ENCODE measurements at regions not wholly inside any gene's neighbourhood (a gene's known extent, or its start where the extent isn't known, plus 50 kb on each side); places are given as distances from the start of the nearest gene placed in this dataset.

GRCh38 chr2:106572541-106573450 lies 85.6 kb downstream of the CD8B2 start:
- H3K27me3 ChIP-seq (ENCODE audit: insufficient read depth, low read length), result no peaks in the 10 kb centered on the region
- H3K4me1 ChIP-seq (ENCODE audit: insufficient read depth, low read length), result no peaks in the 10 kb centered on the region
- H3K9me3 ChIP-seq (ENCODE audit: low read depth, low read length), result no peaks in the 10 kb centered on the region
- H3K4me3 ChIP-seq (ENCODE audit: low read length), result no peak overlapping the region

- Histone ChIP-seq H3K27me3 (ENCODE audit: insufficient read depth, low read length) (no peaks in the 10 kb centered on the region), H3K4me3 (ENCODE audit: low read length) (no peak overlapping the region), H3K9me3 (ENCODE audit: low read depth, low read length) (no peaks in the 10 kb centered on the region), H3K4me1 (ENCODE audit: insufficient read depth, low read length) (no peaks in the 10 kb centered on the region)
Measured at GRCh38 chr2:106573773-106574172, 86.6 kb downstream of the CD8B2 start.

GRCh38 chr2:106575955-106576354 lies 88.8 kb downstream of the CD8B2 start:
- no peaks in the 10 kb centered on the region for H3K4me1 ChIP-seq (ENCODE audit: insufficient read depth, low read length)

GRCh38 chr2:106577255-106577651 lies 90.1 kb downstream of the CD8B2 start:
- Histone ChIP-seq H3K27me3 (ENCODE audit: insufficient read depth, low read length) (peaks cover 16% of the 10 kb centered on the region), H3K4me3 (ENCODE audit: low read length) (no peak overlapping the region), H3K9me3 (ENCODE audit: low read depth, low read length) (no peaks in the 10 kb centered on the region), H3K4me1 (ENCODE audit: insufficient read depth, low read length) (peaks cover 5% of the 10 kb centered on the region)

More at GRCh38 chr2:106575955-106576354, 88.8 kb downstream of the CD8B2 start:
- Histone ChIP-seq H3K27me3 (ENCODE audit: insufficient read depth, low read length) (peaks cover 4% of the 10 kb centered on the region), H3K4me3 (ENCODE audit: low read length) (no peak overlapping the region), H3K9me3 (ENCODE audit: low read depth, low read length) (no peaks in the 10 kb centered on the region)

- Histone ChIP-seq H3K4me3 (ENCODE audit: low read length) (no peak overlapping the region), H3K4me1 (ENCODE audit: insufficient read depth, low read length) (peaks cover 8% of the 10 kb centered on the region), H3K27me3 (ENCODE audit: insufficient read depth, low read length) (peaks cover 21% of the 10 kb centered on the region), H3K9me3 (ENCODE audit: low read depth, low read length) (no peaks in the 10 kb centered on the region)
Measured at GRCh38 chr2:106579750-106580197, 92.6 kb downstream of the CD8B2 start.

GRCh38 chr2:106580241-106580640 lies 93.1 kb downstream of the CD8B2 start:
- peaks cover 8% of the 10 kb centered on the region for H3K4me1 ChIP-seq (ENCODE audit: insufficient read depth, low read length)
- H3K9me3 ChIP-seq (ENCODE audit: low read depth, low read length), result no peaks in the 10 kb centered on the region
- peaks cover 21% of the 10 kb centered on the region for H3K27me3 ChIP-seq (ENCODE audit: insufficient read depth, low read length)
- no peak overlapping the region for H3K4me3 ChIP-seq (ENCODE audit: low read length)

GRCh38 chr2:106581328-106581727 lies 94.2 kb downstream of the CD8B2 start:
- H3K9me3 ChIP-seq (ENCODE audit: low read depth, low read length), result no peaks in the 10 kb centered on the region
- peaks cover 21% of the 10 kb centered on the region for H3K27me3 ChIP-seq (ENCODE audit: insufficient read depth, low read length)
- H3K4me1 ChIP-seq (ENCODE audit: insufficient read depth, low read length), result peaks cover 8% of the 10 kb centered on the region
- H3K4me3 ChIP-seq (ENCODE audit: low read length), result no peak overlapping the region

- H3K4me3 ChIP-seq (ENCODE audit: low read length), result peak overlapping the region; percentile 33
- peaks cover 8% of the 10 kb centered on the region for H3K4me1 ChIP-seq (ENCODE audit: insufficient read depth, low read length)
- H3K27me3 ChIP-seq (ENCODE audit: insufficient read depth, low read length), result peaks cover 21% of the 10 kb centered on the region
- H3K9me3 ChIP-seq (ENCODE audit: low read depth, low read length), result no peaks in the 10 kb centered on the region
Measured at GRCh38 chr2:106581755-106582147, 94.6 kb downstream of the CD8B2 start.

GRCh38 chr2:106582148-106583143 lies 95.3 kb downstream of the CD8B2 start:
- peak overlapping the region; percentile 33 for H3K4me3 ChIP-seq (ENCODE audit: low read length)
- H3K9me3 ChIP-seq (ENCODE audit: low read depth, low read length), result no peaks in the 10 kb centered on the region
- peaks cover 21% of the 10 kb centered on the region for H3K27me3 ChIP-seq (ENCODE audit: insufficient read depth, low read length)
- peaks cover 8% of the 10 kb centered on the region for H3K4me1 ChIP-seq (ENCODE audit: insufficient read depth, low read length)

- no peaks in the 10 kb centered on the region for H3K9me3 ChIP-seq (ENCODE audit: low read depth, low read length)
Measured at GRCh38 chr2:106584304-106584954, 97.3 kb downstream of the CD8B2 start.

GRCh38 chr2:106596844-106597243 lies 109.7 kb downstream of the CD8B2 start:
- H3K4me1 ChIP-seq (ENCODE audit: insufficient read depth, low read length), result no peaks in the 10 kb centered on the region
- H3K9me3 ChIP-seq (ENCODE audit: low read depth, low read length), result no peaks in the 10 kb centered on the region
- no peaks in the 10 kb centered on the region for H3K27me3 ChIP-seq (ENCODE audit: insufficient read depth, low read length)
- H3K4me3 ChIP-seq (ENCODE audit: low read length), result no peak overlapping the region

More at GRCh38 chr2:106584304-106584954, 97.3 kb downstream of the CD8B2 start:
- Histone ChIP-seq H3K4me3 (ENCODE audit: low read length) (no peak overlapping the region), H3K27me3 (ENCODE audit: insufficient read depth, low read length) (peaks cover 21% of the 10 kb centered on the region), H3K4me1 (ENCODE audit: insufficient read depth, low read length) (peaks cover 8% of the 10 kb centered on the region)

GRCh38 chr2:106599540-106599939 lies 112.4 kb downstream of the CD8B2 start:
- H3K9me3 ChIP-seq (ENCODE audit: low read depth, low read length), result no peaks in the 10 kb centered on the region
- no peaks in the 10 kb centered on the region for H3K4me1 ChIP-seq (ENCODE audit: insufficient read depth, low read length)
- no peaks in the 10 kb centered on the region for H3K27me3 ChIP-seq (ENCODE audit: insufficient read depth, low read length)
- H3K4me3 ChIP-seq (ENCODE audit: low read length), result no peak overlapping the region

GRCh38 chr2:106602042-106602441 lies 114.9 kb downstream of the CD8B2 start:
- Histone ChIP-seq H3K4me3 (ENCODE audit: low read length) (no peak overlapping the region), H3K4me1 (ENCODE audit: insufficient read depth, low read length) (no peaks in the 10 kb centered on the region), H3K9me3 (ENCODE audit: low read depth, low read length) (no peaks in the 10 kb centered on the region), H3K27me3 (ENCODE audit: insufficient read depth, low read length) (no peaks in the 10 kb centered on the region)

- no peak overlapping the region for H3K4me3 ChIP-seq (ENCODE audit: low read length)
- H3K4me1 ChIP-seq (ENCODE audit: insufficient read depth, low read length), result no peaks in the 10 kb centered on the region
- H3K27me3 ChIP-seq (ENCODE audit: insufficient read depth, low read length), result no peaks in the 10 kb centered on the region
- H3K9me3 ChIP-seq (ENCODE audit: low read depth, low read length), result no peaks in the 10 kb centered on the region
Measured at GRCh38 chr2:106606652-106607051, 119.5 kb downstream of the CD8B2 start.

Data from mononuclear cell (primary cell).